ENCODE measurements at regions not wholly inside any gene's neighbourhood (a gene's known extent, or its start where the extent isn't known, plus 50 kb on each side); places are given as distances from the start of the nearest gene placed in this dataset.
A peak's percentile ranks its signal among the peaks of the same experiment; 100 is the strongest.
"Not testable (repeated sequence)": the region's sequence is repeated elsewhere in the genome, so short reads cannot be mapped to it uniquely, and the experiment has no call there.

DNA sequence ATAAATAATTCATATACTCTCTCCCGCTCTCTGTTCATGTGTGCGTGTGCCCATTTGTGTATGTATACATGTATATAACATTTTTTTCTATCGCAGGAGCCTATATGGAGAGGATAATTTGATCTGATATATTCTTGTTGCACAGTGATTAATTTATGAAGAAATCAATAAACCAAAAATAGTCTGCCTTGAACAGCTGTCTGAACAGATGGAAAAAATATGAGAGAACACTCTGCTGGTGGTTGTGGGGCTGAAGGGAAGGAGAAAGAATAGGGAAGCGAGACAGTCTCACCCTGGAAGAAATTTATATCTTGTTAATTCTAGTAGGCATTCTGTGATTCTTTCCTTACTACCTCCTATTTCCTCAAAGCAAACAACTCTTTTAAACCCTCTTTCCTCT, 96.6 kb upstream of the B3GAT2 start:
- no peak for DNase-seq (ENCODE audit: low spot score)

DNA sequence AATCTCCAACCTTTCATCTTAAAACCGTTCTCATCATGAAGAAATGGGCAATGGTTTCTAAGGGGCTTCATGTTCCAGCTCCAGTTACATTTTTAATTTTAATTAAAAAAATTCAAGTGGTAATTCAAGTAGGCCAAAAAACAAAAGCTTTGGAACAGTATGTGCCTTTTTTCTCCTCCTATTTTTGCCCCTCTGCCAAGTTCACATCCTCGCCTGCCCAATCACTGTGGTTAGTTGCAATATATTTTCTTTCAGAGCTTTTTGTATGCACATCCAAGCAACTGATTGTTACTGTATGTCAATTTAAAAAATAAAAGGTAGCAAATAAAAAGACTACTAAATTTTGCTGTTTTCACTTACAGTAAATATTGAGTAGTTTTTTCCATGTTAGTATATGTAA, 99.8 kb upstream of the B3GAT2 start:
- DNase-seq (ENCODE audit: low spot score) = no peak

DNA sequence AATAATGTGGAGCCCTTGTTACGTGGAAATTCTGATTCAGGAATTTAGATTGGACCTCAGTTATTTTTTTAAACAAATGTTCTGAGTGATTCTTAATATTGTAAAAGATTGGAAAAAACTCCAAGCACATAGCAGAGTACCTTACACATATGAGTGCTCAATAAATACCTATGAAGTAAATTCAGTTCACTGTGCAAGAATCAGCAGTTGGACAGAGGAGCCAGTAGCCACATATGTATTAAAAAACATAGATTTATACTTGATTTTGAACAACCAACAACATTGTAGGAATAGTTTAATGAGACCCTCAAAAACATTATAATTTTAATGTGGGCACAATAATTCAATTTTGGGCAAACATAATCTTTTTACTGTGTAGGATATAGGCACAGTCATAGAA, 109.3 kb upstream of the B3GAT2 start:
- DNase-seq (ENCODE audit: low spot score) = no peak

DNA sequence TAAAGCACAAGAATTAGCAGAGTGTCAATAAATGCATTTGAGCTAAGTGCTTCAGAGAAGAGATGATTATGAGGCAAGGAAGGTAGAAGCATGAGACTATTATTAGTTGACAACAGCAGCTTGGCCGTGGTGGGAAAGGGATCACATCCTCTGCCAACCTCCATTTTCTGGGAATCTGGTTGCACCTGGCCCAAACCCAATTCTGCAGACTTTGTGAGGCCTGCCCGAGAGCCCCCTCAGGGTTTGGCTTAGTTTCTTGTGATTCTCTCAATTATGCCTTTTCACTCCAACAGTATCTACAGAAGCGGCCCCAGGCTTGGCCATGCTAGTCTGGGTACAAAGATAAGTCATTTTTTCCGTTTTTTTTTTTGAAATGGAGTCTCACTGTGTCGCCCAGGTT, 111.0 kb upstream of the B3GAT2 start:
- no peak for DNase-seq (ENCODE audit: low spot score)

DNA sequence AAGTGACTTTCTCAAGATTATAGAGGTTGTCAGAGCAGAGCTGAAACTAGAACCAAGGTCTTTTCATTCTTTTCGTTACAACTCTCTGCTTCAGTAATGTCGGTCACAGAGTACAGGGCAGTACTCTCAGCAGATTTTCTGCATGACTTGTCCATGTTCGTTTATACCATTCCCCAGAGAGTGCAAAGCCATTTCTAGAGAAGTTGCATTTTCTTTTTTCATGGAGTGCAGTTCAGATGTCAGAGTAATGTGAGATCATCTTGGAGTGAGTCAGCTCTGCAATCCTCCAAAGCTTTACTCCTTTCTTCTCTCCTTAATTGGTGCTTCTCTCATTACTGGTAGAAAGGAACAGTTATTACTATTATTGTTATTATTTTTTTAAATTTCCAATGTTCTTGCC, 115.6 kb upstream of the B3GAT2 start:
- DNase-seq (ENCODE audit: low spot score) = no peak

DNA sequence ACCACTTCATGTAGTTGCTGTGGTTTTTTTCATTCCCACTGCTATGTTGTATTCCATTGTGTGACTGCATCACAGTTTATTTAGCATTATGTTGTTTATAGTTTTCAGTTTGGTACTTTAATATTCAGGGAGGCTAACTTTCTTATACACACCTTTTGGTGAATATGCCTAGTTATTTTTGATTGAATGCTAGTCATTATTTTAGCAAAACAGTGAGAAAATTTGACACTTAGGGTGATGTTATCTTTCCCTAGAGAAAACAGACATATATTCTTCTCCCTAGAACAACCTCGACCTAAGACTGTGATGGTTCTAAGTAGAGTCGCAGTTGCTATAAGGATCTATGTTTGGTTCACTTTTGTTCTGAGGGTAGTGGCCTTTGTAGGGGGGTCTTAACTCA, 120.8 kb upstream of the B3GAT2 start:
- DNase-seq (ENCODE audit: low spot score) = no peak

DNA sequence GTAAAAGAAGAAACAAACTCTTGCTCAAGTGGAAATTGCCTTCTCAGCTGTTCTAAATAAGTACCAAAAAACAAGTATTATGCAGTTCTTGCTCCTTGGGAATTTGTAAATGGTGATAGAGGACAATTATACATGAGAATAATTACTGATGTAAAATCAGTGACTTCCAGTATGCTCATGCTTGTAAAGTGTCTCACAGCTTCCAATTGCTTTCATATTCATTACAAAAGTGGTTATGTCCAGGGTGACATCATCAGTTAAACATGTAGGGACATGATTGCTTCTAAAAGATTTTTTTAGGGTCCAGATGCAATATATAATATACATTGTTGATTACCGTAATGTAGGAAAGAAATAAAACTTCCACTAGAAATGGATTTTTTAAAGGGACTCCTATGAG, 122.8 kb upstream of the B3GAT2 start:
- no peak for DNase-seq (ENCODE audit: low spot score)

DNA sequence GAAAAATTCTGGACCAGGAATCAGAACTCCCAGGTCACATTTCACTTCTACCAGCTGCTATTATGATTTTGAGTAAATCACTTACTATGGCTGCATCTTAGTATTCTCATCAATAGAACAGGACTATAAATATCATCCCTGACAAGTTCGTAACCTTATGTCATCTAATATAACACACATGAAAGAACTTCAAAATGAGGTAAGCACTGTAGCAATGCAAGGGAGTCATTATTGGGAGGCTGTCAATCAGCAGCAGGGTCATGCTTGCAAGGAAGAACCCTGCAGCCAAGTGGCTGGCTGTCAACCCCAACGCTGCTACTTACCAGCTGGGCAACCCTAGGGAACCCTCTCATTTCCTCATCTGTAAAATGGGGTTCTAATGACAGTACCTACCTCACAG, 123.3 kb upstream of the B3GAT2 start:
- no peak for DNase-seq (ENCODE audit: low spot score)

DNA sequence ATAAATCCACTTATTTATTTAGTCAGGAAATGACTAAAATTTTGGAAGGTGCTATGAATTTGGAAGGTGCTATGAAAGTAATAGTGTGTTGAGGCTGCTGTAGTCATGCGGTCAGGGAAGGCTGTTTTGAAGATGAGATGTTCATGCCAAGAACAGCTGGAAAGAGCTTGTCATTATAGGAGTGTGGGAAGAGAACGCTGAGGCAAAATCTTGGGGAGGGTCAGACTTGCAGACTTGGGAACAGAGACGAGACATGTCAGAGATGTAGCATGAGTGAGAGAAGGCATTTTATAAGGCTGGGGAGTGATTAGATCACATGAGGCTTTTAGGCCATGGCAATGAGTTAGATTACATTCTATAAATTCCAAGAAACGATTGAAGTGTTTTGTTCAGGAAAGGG, 124.0 kb upstream of the B3GAT2 start:
- no peak for DNase-seq (ENCODE audit: low spot score)

DNA sequence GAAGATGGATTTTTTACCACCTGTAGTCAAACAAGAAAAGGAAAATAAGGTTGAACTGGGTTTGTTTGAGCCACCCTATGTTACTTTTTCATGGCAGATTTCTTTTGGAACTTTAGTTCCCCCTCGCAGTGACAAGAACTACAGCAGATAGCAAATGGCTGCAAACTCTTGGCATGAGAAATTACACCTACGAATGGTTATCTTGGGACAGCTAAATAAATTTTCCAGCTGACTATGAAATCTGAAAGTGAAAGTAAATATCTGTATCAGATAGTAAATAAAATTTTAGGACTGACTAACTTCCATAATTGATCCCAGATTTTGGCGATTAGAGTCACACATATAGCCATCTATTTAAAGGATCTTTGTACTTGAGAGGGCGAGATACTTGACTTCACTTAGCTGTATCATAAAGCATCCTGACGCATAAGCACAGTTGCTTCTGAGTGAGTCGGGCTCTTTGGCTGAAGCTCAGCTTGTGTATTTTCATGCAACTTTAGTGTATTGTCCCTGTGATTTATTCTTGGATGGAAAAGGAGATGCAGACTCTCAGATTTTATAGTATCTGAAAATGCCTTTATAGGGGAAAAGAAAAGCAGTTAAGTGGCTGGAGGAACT, 125.3 kb upstream of the B3GAT2 start:
- no peak for DNase-seq (ENCODE audit: low spot score)

DNA sequence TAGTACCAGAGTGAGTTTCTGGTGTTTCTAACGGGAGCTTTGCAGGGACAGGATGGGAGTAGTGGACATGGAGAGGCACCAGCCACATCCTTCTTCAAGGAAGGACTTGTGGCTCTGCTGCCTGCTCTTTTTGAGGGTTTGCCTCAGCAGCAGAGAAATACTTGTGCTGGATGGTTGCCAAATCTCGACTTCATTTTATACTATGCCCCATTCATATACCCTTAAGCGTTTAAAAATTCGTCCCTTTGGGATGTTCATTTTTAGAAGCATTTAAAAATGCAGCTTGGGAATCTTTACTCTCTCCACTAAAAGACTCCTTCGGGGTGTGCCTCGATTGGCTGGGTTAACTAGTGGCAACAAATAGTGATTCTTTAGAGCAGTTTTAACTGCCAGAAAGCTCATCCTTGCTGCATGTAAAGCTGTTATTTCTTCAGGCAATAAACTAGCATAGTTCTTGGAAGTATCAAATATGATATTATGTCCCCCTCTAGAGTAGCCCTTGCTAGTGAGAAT, 126.5 kb upstream of the B3GAT2 start:
- DNase-seq (ENCODE audit: low spot score) = no peak

DNA sequence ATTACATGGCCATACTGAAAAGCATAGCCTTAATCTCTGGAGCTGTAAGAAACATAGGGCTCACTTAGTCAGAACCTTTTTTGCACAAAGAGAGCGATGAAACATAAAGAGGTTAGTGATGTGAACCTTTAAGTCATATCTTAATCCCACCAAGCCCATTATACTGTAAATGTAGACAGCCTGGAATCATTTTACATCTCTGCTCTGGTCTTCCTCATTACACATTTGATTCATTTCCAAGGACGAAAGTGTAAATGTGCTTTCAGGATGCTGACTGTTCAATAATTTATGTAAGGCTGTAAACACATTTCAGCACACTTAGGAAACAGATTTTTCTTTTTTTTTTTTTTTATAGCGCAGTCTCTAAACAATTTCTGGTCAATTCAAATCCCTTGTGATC, 131.3 kb upstream of the B3GAT2 start:
- no peak for DNase-seq (ENCODE audit: low spot score)

DNA sequence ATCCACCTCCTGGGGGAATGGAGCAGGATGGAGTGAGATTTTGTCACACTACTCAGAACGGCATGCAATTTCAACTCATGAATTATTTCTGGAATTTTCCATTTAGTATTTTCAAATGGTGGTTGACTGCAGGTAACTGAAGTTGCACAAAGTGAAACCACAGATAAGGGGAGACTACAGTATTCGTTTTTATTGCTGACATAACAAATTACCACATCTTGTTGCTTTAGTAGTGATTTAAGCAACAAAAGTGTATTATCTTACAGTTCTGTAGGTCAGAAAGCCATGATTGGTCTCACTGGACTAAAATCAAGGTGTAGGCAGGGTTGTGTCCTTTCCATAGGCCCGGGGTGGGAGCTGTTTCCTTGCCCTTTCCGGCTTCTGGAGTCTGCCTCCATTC, 133.4 kb upstream of the B3GAT2 start:
- no peak for DNase-seq (ENCODE audit: low spot score)

DNA sequence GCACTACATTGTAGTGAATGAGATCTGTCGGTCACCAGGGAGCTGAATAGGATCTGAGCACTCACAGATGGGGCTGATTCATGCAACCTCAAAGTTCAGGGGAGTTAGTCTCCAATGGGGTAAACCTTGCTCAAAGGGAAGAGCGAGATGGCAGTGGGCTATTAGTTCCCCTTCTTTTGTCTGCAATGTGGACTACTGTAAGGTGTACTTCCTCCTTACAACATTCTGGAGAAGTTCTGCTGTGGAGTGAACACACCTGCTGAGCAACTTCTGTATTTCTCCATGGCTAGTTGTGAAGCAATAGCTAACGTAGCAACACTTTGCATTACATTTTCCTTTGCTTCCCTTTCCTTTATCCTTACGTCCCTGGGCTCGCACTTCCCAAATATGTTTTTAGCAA, 134.3 kb upstream of the B3GAT2 start:
- no peak for DNase-seq (ENCODE audit: low spot score)

DNA sequence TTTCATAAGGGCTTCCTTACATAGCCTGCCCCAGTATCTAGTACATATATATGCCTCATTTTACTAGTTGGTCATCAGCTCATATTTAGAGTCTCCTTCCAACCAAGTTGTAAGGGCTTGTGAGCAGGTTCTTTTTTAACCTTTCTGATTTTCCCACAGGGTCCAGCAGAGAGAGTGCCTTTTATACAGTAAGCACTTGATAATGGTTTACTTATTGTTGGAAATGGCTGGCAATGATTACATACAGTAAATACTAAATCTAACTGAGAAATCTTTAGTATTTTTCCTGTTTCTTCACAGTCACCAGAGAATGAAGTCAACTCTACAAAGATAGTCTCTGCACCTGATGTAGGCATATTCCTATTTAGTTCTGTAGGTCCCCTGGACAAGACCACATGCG, 135.1 kb upstream of the B3GAT2 start:
- DNase-seq (ENCODE audit: low spot score) = no peak

DNA sequence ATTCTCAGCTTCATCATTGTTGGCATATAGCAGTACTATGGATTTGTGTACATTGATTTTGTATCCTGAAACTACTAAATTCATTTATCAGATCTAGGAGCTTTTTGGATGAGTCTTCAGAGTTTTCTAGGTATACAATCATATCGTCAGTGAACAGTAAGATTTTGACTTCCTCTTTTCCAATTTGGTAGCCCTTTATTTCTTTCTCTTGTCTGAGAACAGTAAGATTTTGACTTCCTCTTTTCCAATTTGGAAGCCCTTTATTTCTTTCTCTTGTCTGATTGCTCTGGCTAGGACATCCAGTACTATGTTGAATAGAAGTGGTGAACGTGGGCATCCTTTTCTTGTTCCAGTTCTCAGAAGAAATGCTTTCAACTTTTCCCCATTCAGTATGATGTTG, 140.4 kb upstream of the B3GAT2 start:
- DNase-seq (ENCODE audit: low spot score) = not testable (repeated sequence)

DNA sequence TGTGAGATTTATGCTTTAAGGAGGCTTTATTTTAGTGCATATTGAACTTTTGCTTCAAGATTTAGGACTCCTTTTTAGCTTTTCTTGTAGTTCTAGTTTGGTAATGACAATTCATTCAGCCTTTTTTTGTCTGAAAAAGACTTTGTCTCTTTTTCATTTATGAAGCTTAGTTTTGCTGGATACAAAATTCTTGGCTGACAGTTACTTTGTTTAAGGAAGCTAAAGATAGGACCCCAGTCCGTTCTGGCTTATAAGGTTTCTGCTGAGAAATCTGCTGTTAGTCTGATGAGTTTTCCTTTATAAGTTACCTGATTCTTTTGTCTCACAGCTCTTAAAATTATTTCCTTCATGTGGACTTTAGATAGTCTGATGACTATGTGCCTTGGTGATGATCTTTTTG, 142.8 kb upstream of the B3GAT2 start:
- DNase-seq (ENCODE audit: low spot score) = no peak

DNA sequence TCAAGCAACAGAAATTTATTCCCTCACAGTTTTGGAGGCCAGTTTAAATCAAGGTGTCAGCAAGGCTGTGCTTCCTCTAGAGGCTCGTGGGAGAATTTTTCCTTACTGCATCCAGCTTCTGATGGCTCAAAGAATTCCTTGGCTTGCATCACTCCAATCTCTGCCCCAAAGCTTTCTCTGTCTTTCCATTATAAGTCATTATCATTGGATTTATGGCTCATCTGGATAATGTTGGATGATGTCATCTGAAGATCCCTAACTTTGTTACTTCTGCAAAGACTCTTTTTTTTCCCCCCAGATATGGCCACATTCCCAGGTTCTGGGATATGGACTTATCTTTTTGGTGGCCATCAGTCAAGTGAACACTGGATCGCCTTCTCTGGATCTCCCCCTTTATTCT, 146.3 kb upstream of the B3GAT2 start:
- no peak for DNase-seq (ENCODE audit: low spot score)

DNA sequence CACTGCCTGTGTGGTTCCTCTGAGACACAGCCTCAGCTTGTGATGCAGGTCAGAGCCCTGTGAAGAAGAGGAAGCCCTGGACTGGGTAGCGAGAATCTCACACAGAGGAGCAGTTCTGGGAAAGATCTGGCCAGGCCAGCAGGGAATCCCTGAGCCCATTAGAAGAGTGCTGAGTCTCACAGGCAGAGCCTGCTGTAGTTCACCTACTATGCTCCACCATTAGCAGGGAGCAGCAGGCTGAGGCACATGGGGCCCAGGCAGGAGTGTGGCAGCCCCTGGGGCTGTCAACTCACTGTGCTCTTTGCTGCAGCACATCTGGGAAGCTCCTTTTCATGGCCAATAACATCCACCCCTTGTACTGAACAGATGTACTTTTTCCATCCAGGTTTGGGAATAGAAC, 146.8 kb upstream of the B3GAT2 start:
- DNase-seq (ENCODE audit: low spot score) = no peak

DNA sequence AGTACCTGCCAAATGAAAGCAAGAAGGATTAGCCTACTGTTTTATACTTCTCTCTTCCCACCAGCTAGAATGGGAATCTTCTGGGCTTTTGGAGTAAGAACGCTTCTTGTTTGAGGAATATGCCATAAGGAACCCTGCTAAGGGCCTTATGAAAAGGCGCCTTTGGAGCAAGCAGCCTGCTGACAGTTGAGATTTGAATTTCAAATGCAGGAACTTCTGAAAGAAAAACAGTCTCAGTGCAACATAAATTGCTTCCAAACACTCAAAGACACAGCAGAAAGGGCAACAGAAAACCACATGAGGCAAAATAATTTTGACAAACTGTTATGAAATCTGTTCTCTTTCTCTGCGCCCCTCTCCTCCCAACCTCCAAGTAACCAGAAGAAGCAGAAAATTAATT, 149.4 kb upstream of the B3GAT2 start:
- DNase-seq (ENCODE audit: low spot score) = peak; percentile 19

DNA sequence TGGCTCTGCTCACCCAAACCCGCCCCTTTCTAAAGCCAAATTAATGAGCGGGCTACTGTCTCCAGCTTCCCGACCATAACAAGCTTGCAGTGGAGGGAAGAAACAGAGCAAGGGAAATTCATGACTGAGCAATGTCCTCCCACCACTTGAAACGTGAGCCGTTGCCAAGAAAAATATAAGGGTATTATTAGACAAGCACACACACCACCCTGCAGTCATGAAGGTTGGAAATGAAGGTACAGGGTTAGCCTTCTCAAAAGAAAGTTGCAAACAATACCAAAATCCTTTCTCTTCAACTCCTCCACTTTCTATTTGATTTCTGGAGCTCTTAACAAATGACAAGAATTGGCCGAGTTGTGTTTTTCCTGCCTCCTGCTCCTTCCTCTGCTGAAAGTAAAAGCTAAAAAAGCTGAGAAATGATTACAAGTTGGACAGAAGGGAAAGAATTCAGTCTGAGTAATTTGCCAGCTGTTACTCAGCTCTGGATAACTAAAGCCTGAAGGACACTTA, 151.1 kb upstream of the B3GAT2 start:
- DNase-seq (ENCODE audit: low spot score) = peak; percentile 28

DNA sequence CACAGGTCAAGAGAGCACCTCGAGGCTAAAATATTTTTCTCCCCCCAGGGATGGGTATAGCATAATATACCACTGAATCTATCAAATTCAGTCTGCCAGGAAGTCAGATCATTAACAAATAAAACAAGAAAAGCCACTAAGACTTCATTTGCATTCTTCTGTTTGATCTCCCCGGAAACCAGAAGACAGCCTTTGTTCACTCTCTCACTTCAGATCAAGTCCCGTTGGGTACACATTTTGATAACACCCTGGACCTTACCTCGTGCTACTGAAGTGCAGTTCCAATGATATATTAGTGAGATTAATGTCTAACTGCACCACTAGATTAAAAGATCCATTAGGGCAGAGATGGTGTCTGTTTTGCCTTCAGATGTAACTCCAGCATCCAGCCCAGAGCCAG, 157.7 kb upstream of the B3GAT2 start:
- no peak for DNase-seq (ENCODE audit: low spot score)

DNA sequence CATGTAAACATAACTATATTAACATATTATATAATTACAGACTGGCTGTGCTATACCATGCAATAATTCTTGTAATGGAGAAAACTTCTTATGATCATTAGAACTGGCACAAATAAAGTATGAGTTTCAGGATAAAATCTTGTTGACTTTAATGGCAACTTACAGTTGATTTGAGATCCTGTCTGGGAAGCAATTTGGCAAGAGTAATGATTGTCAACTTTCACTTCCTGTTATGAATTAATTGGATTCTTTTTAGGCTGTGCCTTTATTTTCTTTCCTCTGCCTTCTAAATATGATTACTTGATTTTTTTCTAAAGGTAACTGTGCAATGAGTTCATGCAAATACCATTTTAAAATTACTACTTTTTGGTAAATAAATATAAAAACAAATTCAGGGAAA, 158.1 kb upstream of the B3GAT2 start:
- DNase-seq (ENCODE audit: low spot score) = no peak

DNA sequence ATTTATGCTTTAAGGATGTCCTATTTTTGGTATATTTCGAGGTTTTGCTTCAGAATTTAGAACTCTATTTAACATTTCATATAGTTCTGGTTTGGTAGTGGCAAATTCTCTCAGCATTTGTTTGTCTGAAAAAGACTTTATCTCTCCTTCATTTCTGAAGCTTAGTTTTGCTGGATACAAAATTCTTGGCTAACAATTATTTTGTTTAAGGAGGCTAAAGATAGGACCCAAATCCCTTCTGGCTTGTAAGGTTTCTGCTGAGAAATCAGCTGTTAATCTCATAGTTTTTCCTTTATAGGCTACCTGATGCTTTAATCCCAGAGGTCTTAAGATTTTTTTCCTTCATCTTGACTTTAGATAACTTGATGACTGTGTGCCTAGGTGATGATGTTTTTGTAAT, 162.7 kb upstream of the B3GAT2 start:
- no peak for DNase-seq (ENCODE audit: low spot score)

DNA sequence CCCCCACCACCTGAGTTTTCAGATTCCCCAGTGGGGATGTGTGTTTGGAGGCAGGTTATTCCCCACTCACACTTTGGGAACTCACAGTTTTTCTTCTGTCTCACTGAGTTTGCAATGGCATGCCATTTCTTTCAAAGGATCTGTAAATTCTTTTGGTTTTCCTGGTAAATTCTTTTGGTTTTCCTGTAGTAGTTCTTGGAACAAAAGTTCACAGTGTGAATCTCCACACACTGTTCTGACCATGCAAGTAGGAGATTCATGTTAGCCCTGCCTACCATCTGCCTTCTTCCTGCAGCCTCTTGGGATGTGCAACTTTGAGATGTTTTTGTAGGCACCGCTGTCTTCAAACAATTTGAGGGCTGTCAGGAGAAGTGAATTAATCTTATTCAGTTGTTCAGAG, 165.6 kb upstream of the OGFRL1 start:
- no peak for DNase-seq (ENCODE audit: low spot score)
